GM23338 (cell line): ENCODE measurements at regions not wholly inside any gene's neighbourhood (a gene's known extent, or its start where the extent isn't known, plus 50 kb on each side); places are given as distances from the start of the nearest gene placed in this dataset.

Experiments used
- ATAC-seq: fragments of 200-7000 bp; cut with Tn5 transposase; 3 replicates; pipeline ENCODE4 v1.9.1; 2020
- DNase-seq: peaks from one replicate; pipeline ENCODE4 v3.0.0-alpha.2; 2015; ENCODE audit warnings: low spot score
- H2AFZ ChIP-seq: fragments of 200-600 bp; sonication (generic); 2 replicates; pipeline ENCODE4 v1.8.0; 2016; ENCODE audit warnings: antibody characterized with exemption, mild to moderate bottlenecking, moderate library complexity
- H3F3A ChIP-seq: fragments of 200-600 bp; sonication (generic); replicated peaks from 2 replicates; pipeline ENCODE4 v1.8.0; 2017; ENCODE audit warnings: antibody characterized with exemption, mixed run types, low read depth
- H3K27ac ChIP-seq: fragments of 200-600 bp; sonication (generic); 2 replicates; pipeline ENCODE4 v1.6.1; 2016; ENCODE audit warnings: low read depth
- H3K27me3 ChIP-seq: fragments of 200-600 bp; sonication (generic); 2 replicates; pipeline ENCODE4 v1.8.0; 2016; ENCODE audit warnings: mild to moderate bottlenecking, mixed run types, moderate library complexity; ENCODE audit not compliant: insufficient read depth
- H3K36me3 ChIP-seq: fragments of 200-600 bp; sonication (generic); 2 replicates; pipeline ENCODE4 v1.8.0; 2016; ENCODE audit warnings: mild to moderate bottlenecking; ENCODE audit not compliant: insufficient read depth
- H3K4me1 ChIP-seq: fragments of 200-600 bp; sonication (generic); 2 replicates; pipeline ENCODE4 v1.8.0; 2016; ENCODE audit warnings: mild to moderate bottlenecking, moderate library complexity; ENCODE audit not compliant: insufficient read depth
- H3K4me2 ChIP-seq: fragments of 200-600 bp; sonication (generic); 2 replicates; pipeline ENCODE4 v1.7.1; 2017; ENCODE audit warnings: mixed run types
- H3K4me3 ChIP-seq: fragments of 200-600 bp; sonication (generic); 2 replicates; pipeline ENCODE4 v1.6.1; 2016; ENCODE audit warnings: mixed run types
- H3K79me2 ChIP-seq: fragments of 200-600 bp; sonication (generic); replicated peaks from 2 replicates; pipeline ENCODE4 v1.8.0; 2017; ENCODE audit warnings: mild to moderate bottlenecking; ENCODE audit not compliant: insufficient read depth
- H3K9me2 ChIP-seq: fragments of 200-600 bp; sonication (generic); 2 replicates; pipeline ENCODE4 v1.8.0; 2017; ENCODE audit not compliant: insufficient read depth
- H4K20me1 ChIP-seq: fragments of 200-600 bp; sonication (generic); replicated peaks from 2 replicates; pipeline ENCODE4 v1.8.0; 2017; ENCODE audit warnings: mild to moderate bottlenecking; ENCODE audit not compliant: insufficient read depth
- H3K27ac Mint-ChIP-seq: 2 replicates; pipeline ENCODE4 v1.8.0; 2020; ENCODE audit warnings: inconsistent platforms, mild to moderate bottlenecking, moderate library complexity, mixed read lengths
- H3K27me3 Mint-ChIP-seq: 3 replicates; pipeline ENCODE4 v1.8.0; 2022; ENCODE audit warnings: low read depth, mild to moderate bottlenecking, moderate library complexity, mixed read lengths, inconsistent platforms; ENCODE audit not compliant: insufficient read depth, poor library complexity
- H3K36me3 Mint-ChIP-seq: 3 replicates; pipeline ENCODE4 v1.8.0; 2021; ENCODE audit warnings: low read depth, mild to moderate bottlenecking, inconsistent platforms, moderate library complexity, mixed read lengths
- H3K4me1 Mint-ChIP-seq: 3 replicates; pipeline ENCODE4 v1.8.0; 2020; ENCODE audit warnings: mild to moderate bottlenecking, inconsistent platforms, mixed read lengths
- H3K4me3 Mint-ChIP-seq: 3 replicates; pipeline ENCODE4 v1.8.0; 2021; ENCODE audit warnings: moderate library complexity, mild to moderate bottlenecking, inconsistent platforms, mixed read lengths
- H3K9me3 Mint-ChIP-seq: 3 replicates; pipeline ENCODE4 v1.8.0; 2020; ENCODE audit warnings: moderate library complexity, mild to moderate bottlenecking, inconsistent platforms, mixed read lengths
- CREB1 ChIP-seq: fragments of 250-450 bp; sonication (Bioruptor Pico); IDR thresholded peaks from 2 replicates; pipeline ENCODE4 v1.5.0; 2020; ENCODE audit warnings: low read depth, mild to moderate bottlenecking, moderate library complexity
- ETS1 ChIP-seq: IDR thresholded peaks from 2 replicates; pipeline ENCODE4 v1.6.1; 2016; ENCODE audit warnings: antibody characterized with exemption
- EZH2 ChIP-seq: fragments of 200-600 bp; sonication (generic); IDR thresholded peaks from one replicate; pipeline ENCODE4 v1.8.0; 2017; ENCODE audit warnings: antibody characterized with exemption, mild to moderate bottlenecking, low read depth; ENCODE audit not compliant: unreplicated experiment
- EZH2phosphoT487 ChIP-seq: fragments of 200-600 bp; sonication (generic); IDR thresholded peaks from one replicate; pipeline ENCODE4 v1.8.1; 2018; ENCODE audit warnings: antibody characterized with exemption; ENCODE audit not compliant: unreplicated experiment
- JUNB ChIP-seq: IDR thresholded peaks from one replicate; pipeline ENCODE4 v1.6.1; 2016; ENCODE audit warnings: antibody characterized with exemption; ENCODE audit not compliant: unreplicated experiment
- NANOG ChIP-seq: IDR thresholded peaks from 2 replicates; pipeline ENCODE4 v1.6.1; 2016; ENCODE audit warnings: antibody characterized with exemption, borderline replicate concordance
- POLR2AphosphoS5 ChIP-seq: IDR thresholded peaks from 2 replicates; pipeline ENCODE4 v1.6.1; 2016; ENCODE audit warnings: antibody characterized with exemption, low read depth
- STAT1 ChIP-seq: IDR thresholded peaks from one replicate; pipeline ENCODE4 v1.6.1; 2016; ENCODE audit warnings: antibody characterized with exemption; ENCODE audit not compliant: unreplicated experiment
- ZNF114 ChIP-seq: fragments of 250-450 bp; sonication (Bioruptor Pico); IDR thresholded peaks from 2 replicates; pipeline ENCODE4 v1.5.0; 2020; ENCODE audit warnings: mild to moderate bottlenecking, moderate library complexity
- ZNF331 ChIP-seq: fragments of 250-450 bp; sonication (Bioruptor Pico); IDR thresholded peaks from 2 replicates; pipeline ENCODE4 v1.5.0; 2020; ENCODE audit warnings: low read depth, mild to moderate bottlenecking, moderate library complexity
- ZNF462 ChIP-seq: fragments of 250-450 bp; sonication (Bioruptor Pico); IDR thresholded peaks from 2 replicates; pipeline ENCODE4 v1.5.0; 2020; ENCODE audit warnings: mild to moderate bottlenecking, moderate library complexity
- TF ChIP-seq, protein P1 (sequence below): IDR thresholded peaks from one replicate; pipeline ENCODE4 v1.6.1; 2018; ENCODE audit warnings: antibody characterized with exemption; ENCODE audit not compliant: unreplicated experiment
- TF ChIP-seq, protein P2 (sequence below), 2 experiments: fragments of 200-600 bp in 1 of 2; sonication (generic) in 1 of 2; conservative IDR thresholded peaks; 2 replicates each; pipeline versions ENCODE4 v1.5.1 to v1.6.1; 2016 to 2017; ENCODE audit warnings: antibody characterized with exemption in 2 of 2, low read depth in 2 of 2, mild to moderate bottlenecking in 2 of 2, moderate library complexity in 1 of 2

DNA sequence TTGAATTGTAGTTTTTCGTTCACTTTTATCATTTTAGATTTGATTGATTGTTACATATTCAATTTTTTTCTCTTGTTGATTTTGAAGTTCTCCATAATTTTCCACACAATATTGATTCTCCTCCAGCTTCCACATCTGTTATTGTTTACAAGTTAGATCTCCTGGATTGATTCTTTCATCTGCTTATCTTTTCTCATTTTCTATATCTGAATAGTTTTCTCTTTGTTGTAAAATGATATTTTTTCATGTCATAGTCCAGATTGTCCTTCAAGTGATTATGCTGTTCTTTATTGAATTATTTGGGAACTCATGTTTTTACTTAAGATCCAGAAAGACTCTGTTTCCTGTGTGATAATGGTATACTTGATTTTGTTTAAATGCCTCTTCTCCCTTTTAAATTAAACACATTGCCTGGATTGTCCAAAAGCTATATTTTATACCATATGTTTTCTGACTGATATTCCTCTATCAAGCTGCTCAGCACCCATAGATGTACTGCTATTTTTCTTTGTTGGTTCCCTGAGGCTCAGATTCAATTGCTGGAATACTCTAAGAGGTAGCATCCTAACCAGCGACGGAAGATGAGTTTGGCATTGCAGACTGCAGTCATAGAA is 206.6 kb upstream of the PRR16 start:
- Histone ChIP-seq H3K79me2 (no peaks in the 10 kb centered on the region), H2AFZ (peak overlapping the region; percentile 61; the same call in 1 of the 2 replicates), H3F3A (no peaks in the 10 kb centered on the region), H3K4me2 (no peak overlapping the region), H3K36me3 (no peaks in the 10 kb centered on the region), H3K4me3 (no peak overlapping the region), H3K4me1 (peaks cover 24% of the 10 kb centered on the region), H4K20me1 (no peaks in the 10 kb centered on the region), H3K27me3 (no peaks in the 10 kb centered on the region), H3K27ac (no peak overlapping the region), H3K9me2 (no peaks in the 10 kb centered on the region)
- ATAC-seq = no peak
- Mint-ChIP-seq H3K4me3 (no peak overlapping the region), H3K36me3 (no peaks in the 10 kb centered on the region), H3K27ac (no peak overlapping the region), H3K9me3 (no peaks in the 10 kb centered on the region), H3K27me3 (no peaks in the 10 kb centered on the region), H3K4me1 (peaks cover 11% of the 10 kb centered on the region)
- DNase-seq = no peak
- TF ChIP-seq JUNB = no peak
- TF ChIP-seq EZH2 = no peak
- TF ChIP-seq ZNF114 (CRISPR knock-in tag) = no peak
- TF ChIP-seq STAT1 = no peak
- TF ChIP-seq ZNF462 (CRISPR knock-in tag) = no peak
- no peak for TF ChIP-seq ZNF331 (CRISPR knock-in tag)
- no peak for TF ChIP-seq NANOG
- TF ChIP-seq ETS1 = no peak
- TF ChIP-seq, protein P1, sequence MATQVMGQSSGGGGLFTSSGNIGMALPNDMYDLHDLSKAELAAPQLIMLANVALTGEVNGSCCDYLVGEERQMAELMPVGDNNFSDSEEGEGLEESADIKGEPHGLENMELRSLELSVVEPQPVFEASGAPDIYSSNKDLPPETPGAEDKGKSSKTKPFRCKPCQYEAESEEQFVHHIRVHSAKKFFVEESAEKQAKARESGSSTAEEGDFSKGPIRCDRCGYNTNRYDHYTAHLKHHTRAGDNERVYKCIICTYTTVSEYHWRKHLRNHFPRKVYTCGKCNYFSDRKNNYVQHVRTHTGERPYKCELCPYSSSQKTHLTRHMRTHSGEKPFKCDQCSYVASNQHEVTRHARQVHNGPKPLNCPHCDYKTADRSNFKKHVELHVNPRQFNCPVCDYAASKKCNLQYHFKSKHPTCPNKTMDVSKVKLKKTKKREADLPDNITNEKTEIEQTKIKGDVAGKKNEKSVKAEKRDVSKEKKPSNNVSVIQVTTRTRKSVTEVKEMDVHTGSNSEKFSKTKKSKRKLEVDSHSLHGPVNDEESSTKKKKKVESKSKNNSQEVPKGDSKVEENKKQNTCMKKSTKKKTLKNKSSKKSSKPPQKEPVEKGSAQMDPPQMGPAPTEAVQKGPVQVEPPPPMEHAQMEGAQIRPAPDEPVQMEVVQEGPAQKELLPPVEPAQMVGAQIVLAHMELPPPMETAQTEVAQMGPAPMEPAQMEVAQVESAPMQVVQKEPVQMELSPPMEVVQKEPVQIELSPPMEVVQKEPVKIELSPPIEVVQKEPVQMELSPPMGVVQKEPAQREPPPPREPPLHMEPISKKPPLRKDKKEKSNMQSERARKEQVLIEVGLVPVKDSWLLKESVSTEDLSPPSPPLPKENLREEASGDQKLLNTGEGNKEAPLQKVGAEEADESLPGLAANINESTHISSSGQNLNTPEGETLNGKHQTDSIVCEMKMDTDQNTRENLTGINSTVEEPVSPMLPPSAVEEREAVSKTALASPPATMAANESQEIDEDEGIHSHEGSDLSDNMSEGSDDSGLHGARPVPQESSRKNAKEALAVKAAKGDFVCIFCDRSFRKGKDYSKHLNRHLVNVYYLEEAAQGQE = no peak
- TF ChIP-seq POLR2AphosphoS5 = no peak
- TF ChIP-seq, protein P2, sequence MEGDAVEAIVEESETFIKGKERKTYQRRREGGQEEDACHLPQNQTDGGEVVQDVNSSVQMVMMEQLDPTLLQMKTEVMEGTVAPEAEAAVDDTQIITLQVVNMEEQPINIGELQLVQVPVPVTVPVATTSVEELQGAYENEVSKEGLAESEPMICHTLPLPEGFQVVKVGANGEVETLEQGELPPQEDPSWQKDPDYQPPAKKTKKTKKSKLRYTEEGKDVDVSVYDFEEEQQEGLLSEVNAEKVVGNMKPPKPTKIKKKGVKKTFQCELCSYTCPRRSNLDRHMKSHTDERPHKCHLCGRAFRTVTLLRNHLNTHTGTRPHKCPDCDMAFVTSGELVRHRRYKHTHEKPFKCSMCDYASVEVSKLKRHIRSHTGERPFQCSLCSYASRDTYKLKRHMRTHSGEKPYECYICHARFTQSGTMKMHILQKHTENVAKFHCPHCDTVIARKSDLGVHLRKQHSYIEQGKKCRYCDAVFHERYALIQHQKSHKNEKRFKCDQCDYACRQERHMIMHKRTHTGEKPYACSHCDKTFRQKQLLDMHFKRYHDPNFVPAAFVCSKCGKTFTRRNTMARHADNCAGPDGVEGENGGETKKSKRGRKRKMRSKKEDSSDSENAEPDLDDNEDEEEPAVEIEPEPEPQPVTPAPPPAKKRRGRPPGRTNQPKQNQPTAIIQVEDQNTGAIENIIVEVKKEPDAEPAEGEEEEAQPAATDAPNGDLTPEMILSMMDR (conservative IDR thresholded peaks at IDR 0.05; ENCODE audit: low read depth in 2 of 2) = no peak
- TF ChIP-seq CREB1 (CRISPR knock-in tag) = no peak
- TF ChIP-seq EZH2phosphoT487 = no peak
